Activated T-helper 1 cell treated with anti-CD3 and anti-CD28 coated beads, Interleukin-12 subunit alpha, Interleukin-12 subunit beta, Interleukin-2, Interleukin-4 antibody, amounts not matched to agents 30 ng/mL and 10 ng/mL and 1 ng/mL, durations not matched to agents 14 hours and 24 hours and 36 hours (primary cell): ENCODE measurements at regions not wholly inside any gene's neighbourhood (a gene's known extent, or its start where the extent isn't known, plus 50 kb on each side); places are given as distances from the start of the nearest gene placed in this dataset.
"Not testable (repeated sequence)": the region's sequence is repeated elsewhere in the genome, so short reads cannot be mapped to it uniquely, and the experiment has no call there.

Experiments used
- DNase-seq: peaks from one replicate; pipeline ENCODE4 v3.0.0; 2021; ENCODE audit warnings: low spot score
- H3K27ac Mint-ChIP-seq: one replicate; pipeline ENCODE4 v1.8.0; 2021; ENCODE audit warnings: mild to moderate bottlenecking, mixed read lengths
- H3K27me3 Mint-ChIP-seq: one replicate; pipeline ENCODE4 v1.8.0; 2022; ENCODE audit warnings: mild to moderate bottlenecking, moderate library complexity, mixed read lengths; ENCODE audit not compliant: insufficient read depth
- H3K36me3 Mint-ChIP-seq: one replicate; pipeline ENCODE4 v1.8.0; 2021; ENCODE audit warnings: low read depth, mixed read lengths
- H3K4me1 Mint-ChIP-seq: one replicate; pipeline ENCODE4 v1.8.0; 2021; ENCODE audit warnings: low read depth, mixed read lengths
- H3K4me3 Mint-ChIP-seq: one replicate; pipeline ENCODE4 v1.8.0; 2021; ENCODE audit warnings: mild to moderate bottlenecking, moderate library complexity, mixed read lengths
- H3K9me3 Mint-ChIP-seq: one replicate; pipeline ENCODE4 v1.8.0; 2021; ENCODE audit warnings: mixed read lengths
- intact Hi-C: fragments of 100-400 bp; cut with micrococcal nuclease; formaldehyde crosslinking; loops from one replicate; pipeline ENCODE4 v1.15.1; 2024

DNA sequence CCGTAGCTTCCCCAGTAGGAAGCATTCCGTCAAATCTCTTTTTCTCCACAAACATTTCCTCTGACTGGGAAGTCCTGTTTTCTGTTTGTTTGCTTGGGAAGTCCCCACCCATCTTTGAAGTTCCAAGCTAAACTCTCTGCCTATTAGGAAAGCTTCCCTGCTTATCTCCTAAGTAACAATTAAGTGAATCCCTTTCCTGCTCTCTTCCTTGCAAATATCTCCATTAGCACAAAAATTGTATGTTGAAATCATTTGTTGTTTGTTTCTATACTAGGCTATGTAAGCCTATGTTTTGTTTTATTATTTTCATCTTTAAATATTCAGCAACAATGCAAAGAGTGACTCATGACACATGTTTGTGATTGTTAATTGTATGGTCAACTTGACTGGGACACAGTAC, 812.6 kb upstream of the LRATD1 start:
- no peaks in the 10 kb centered on the region for H3K27me3 Mint-ChIP-seq
- intact Hi-C loops, result no loop called here
- no peak overlapping the region for H3K4me3 Mint-ChIP-seq
- no peaks in the 10 kb centered on the region for H3K4me1 Mint-ChIP-seq
- no peaks in the 10 kb centered on the region for H3K36me3 Mint-ChIP-seq
- no peak for DNase-seq
- H3K27ac Mint-ChIP-seq, result no peak overlapping the region
- no peaks in the 10 kb centered on the region for H3K9me3 Mint-ChIP-seq

GRCh38 chr2:13821255-13821880, 811.1 kb upstream of the LRATD1 start:
- no peaks in the 10 kb centered on the region for H3K9me3 Mint-ChIP-seq
- no peak for DNase-seq
- no peaks in the 10 kb centered on the region for H3K4me1 Mint-ChIP-seq
- intact Hi-C loops, result no loop called here
- no peaks in the 10 kb centered on the region for H3K27me3 Mint-ChIP-seq
- H3K4me3 Mint-ChIP-seq, result no peak overlapping the region
- H3K36me3 Mint-ChIP-seq, result no peaks in the 10 kb centered on the region
- no peak overlapping the region for H3K27ac Mint-ChIP-seq

- no peaks in the 10 kb centered on the region for H3K36me3 Mint-ChIP-seq
- no peaks in the 10 kb centered on the region for H3K4me1 Mint-ChIP-seq
- H3K27me3 Mint-ChIP-seq, result no peaks in the 10 kb centered on the region
- intact Hi-C loops, result no loop called here
- DNase-seq, result no peak
- H3K27ac Mint-ChIP-seq, result no peak overlapping the region
- no peaks in the 10 kb centered on the region for H3K9me3 Mint-ChIP-seq
- H3K4me3 Mint-ChIP-seq, result no peak overlapping the region
Measured at GRCh38 chr2:13822365-13822764, 810.2 kb upstream of the LRATD1 start.

- Mint-ChIP-seq H3K36me3 (no peaks in the 10 kb centered on the region), H3K9me3 (peaks cover 5% of the 10 kb centered on the region), H3K27me3 (no peaks in the 10 kb centered on the region), H3K4me1 (no peaks in the 10 kb centered on the region), H3K4me3 (no peak overlapping the region), H3K27ac (no peak overlapping the region)
- no peak for DNase-seq
- intact Hi-C loops, result no loop called here
Measured at GRCh38 chr2:13826314-13826853, 806.1 kb upstream of the LRATD1 start.

DNA sequence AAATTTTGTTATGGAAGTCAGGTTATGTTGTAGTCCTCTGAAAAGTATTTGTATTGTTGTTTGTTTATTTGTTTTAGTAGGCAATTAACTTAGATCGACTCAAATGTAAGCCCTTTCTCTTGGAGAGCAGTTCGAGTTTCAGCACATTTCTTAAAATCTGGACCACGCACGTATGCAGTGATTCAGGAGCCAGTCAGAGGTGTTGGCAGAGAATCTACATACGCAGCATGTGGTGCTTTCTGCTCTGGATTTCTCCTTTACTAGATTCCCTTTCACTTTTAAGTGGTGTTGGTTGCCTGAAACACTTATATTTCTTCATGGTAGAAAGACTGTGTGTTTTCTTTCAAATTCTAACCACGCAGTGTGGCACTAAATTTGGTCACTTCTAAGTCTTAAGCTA, 773.9 kb upstream of the LRATD1 start:
- DNase-seq, result no peak
- intact Hi-C loops, result no loop called here
- H3K4me3 Mint-ChIP-seq, result no peak overlapping the region
- H3K27ac Mint-ChIP-seq, result no peak overlapping the region
- H3K4me1 Mint-ChIP-seq, result no peaks in the 10 kb centered on the region
- H3K27me3 Mint-ChIP-seq, result no peaks in the 10 kb centered on the region
- no peaks in the 10 kb centered on the region for H3K36me3 Mint-ChIP-seq
- H3K9me3 Mint-ChIP-seq, result peaks cover 3% of the 10 kb centered on the region

DNA sequence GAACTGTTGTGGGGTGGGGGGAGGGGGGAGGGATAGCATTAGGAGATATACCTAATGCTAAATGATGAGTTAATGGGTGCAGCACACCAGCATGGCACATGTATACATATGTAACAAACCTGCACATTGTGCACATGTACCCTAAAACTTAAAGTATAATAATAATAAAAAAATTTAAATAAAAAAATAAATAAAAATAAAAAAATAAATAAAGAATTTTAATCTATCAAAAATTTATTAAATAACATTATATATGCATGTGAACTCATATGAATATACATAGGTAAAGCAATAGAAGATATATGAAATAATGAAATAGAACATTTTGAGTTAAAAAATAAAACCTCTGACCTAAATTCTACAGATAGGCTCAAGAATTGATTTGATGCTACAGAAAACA, 764.2 kb upstream of the LRATD1 start:
- H3K4me1 Mint-ChIP-seq, DNase-seq, H3K36me3 Mint-ChIP-seq, intact Hi-C loops, H3K9me3 Mint-ChIP-seq, H3K27me3 Mint-ChIP-seq, H3K27ac Mint-ChIP-seq, H3K4me3 Mint-ChIP-seq: not testable (repeated sequence)

- H3K4me1 Mint-ChIP-seq, result no peaks in the 10 kb centered on the region
- H3K36me3 Mint-ChIP-seq, result no peaks in the 10 kb centered on the region
- H3K27me3 Mint-ChIP-seq, result no peaks in the 10 kb centered on the region
- no peak overlapping the region for H3K4me3 Mint-ChIP-seq
- intact Hi-C loops, result no loop called here
- no peak for DNase-seq
- H3K27ac Mint-ChIP-seq, result no peak overlapping the region
- peaks cover 4% of the 10 kb centered on the region for H3K9me3 Mint-ChIP-seq
Measured at GRCh38 chr2:13876491-13877037, 756.0 kb upstream of the LRATD1 start.

DNA sequence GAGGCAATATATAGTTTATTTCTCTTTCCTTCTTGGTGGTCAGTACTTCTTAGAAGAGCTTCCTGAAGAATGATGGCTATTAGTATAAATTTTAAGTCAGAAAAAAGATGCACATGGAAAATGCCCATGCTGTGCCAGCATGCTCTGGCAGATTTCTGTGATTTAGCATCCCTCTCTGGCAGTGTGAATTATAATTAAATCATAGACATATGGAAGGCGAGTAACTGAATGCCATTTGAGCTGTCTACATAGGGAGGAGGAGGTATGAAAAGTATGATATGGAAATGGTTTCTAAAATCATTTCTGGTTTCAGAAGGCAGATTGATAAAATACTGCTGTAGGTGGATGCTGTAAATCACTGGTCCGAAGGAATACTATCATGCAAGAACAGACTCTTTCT, 754.9 kb upstream of the LRATD1 start:
- no peaks in the 10 kb centered on the region for H3K27me3 Mint-ChIP-seq
- intact Hi-C loops, result no loop called here

GRCh38 chr2:13884291-13884976, 748.1 kb upstream of the LRATD1 start:
- H3K9me3 Mint-ChIP-seq, result peaks cover 14% of the 10 kb centered on the region
- H3K36me3 Mint-ChIP-seq, result no peaks in the 10 kb centered on the region
- H3K4me1 Mint-ChIP-seq, result no peaks in the 10 kb centered on the region
- H3K4me3 Mint-ChIP-seq, result no peak overlapping the region
- no peaks in the 10 kb centered on the region for H3K27me3 Mint-ChIP-seq
- intact Hi-C loops, result no loop called here
- H3K27ac Mint-ChIP-seq, result no peak overlapping the region
- DNase-seq, result no peak

More for the DNA sequence above, 754.9 kb upstream of the LRATD1 start:
- Mint-ChIP-seq H3K27ac (no peak overlapping the region), H3K36me3 (no peaks in the 10 kb centered on the region), H3K9me3 (peaks cover 9% of the 10 kb centered on the region), H3K4me3 (no peak overlapping the region), H3K4me1 (no peaks in the 10 kb centered on the region)
- DNase-seq, result no peak

DNA sequence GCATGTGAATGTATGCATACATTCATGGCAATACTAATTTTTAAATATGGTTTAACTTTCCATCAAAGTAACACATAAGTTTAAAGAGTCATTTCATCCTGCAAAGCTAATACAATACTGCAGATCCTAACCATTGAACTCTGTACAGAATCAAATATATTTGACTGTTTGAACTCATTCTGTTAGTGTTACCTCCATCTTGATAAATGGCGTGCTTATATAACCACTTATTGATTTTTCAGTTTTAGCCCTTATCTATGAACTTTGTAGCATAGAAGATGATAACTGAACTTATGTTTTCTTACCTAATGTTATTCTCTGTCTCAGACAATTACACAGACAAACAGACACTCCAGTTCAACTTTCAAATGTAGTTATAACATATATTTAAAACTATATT, 731.0 kb upstream of the LRATD1 start:
- Mint-ChIP-seq H3K36me3 (no peaks in the 10 kb centered on the region), H3K4me1 (no peaks in the 10 kb centered on the region), H3K9me3 (no peaks in the 10 kb centered on the region), H3K4me3 (no peak overlapping the region), H3K27me3 (no peaks in the 10 kb centered on the region), H3K27ac (no peak overlapping the region)
- no peak for DNase-seq
- intact Hi-C loops, result no loop called here

GRCh38 chr2:13905831-13906230, 726.7 kb upstream of the LRATD1 start:
- DNase-seq, result no peak
- Mint-ChIP-seq H3K36me3 (no peaks in the 10 kb centered on the region), H3K4me1 (no peaks in the 10 kb centered on the region), H3K27ac (no peak overlapping the region), H3K9me3 (peaks cover 4% of the 10 kb centered on the region), H3K27me3 (no peaks in the 10 kb centered on the region), H3K4me3 (no peak overlapping the region)
- intact Hi-C loops, result no loop called here

DNA sequence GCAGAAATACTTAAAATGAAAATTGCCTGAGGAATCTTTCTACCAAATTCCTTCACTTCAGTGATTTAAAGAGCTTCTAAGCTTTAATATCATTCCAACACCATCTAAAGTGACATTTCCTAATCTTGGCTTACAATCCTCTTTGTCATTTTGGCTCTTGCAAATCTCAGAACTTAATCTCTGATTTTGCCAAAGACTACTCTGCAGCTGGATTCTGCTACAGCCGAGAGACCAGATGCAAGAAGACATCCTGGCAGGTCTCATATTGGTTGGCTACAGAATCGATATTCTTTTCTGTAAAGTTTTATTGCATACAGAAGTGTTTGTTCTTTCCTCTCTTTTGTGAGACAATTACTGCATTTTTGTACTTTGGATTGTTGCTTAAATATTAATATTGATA, 716.5 kb upstream of the LRATD1 start:
- intact Hi-C loops, result no loop called here
- Mint-ChIP-seq H3K4me3 (no peak overlapping the region), H3K27me3 (no peaks in the 10 kb centered on the region), H3K4me1 (no peaks in the 10 kb centered on the region), H3K36me3 (no peaks in the 10 kb centered on the region), H3K27ac (no peak overlapping the region), H3K9me3 (peaks cover 5% of the 10 kb centered on the region)
- no peak for DNase-seq

- peaks cover 7% of the 10 kb centered on the region for H3K9me3 Mint-ChIP-seq
- H3K36me3 Mint-ChIP-seq, result no peaks in the 10 kb centered on the region
- H3K27ac Mint-ChIP-seq, result no peak overlapping the region
Measured at GRCh38 chr2:13917958-13918357, 714.6 kb upstream of the LRATD1 start.

More at GRCh38 chr2:13917958-13918357, 714.6 kb upstream of the LRATD1 start:
- Mint-ChIP-seq H3K27me3 (no peaks in the 10 kb centered on the region), H3K4me3 (no peak overlapping the region), H3K4me1 (no peaks in the 10 kb centered on the region)
- intact Hi-C loops, result no loop called here
- DNase-seq, result no peak
